RWPE1 (cell line): ENCODE measurements at regions not wholly inside any gene's neighbourhood (a gene's known extent, or its start where the extent isn't known, plus 50 kb on each side); places are given as distances from the start of the nearest gene placed in this dataset.

Experiments
- CTCF ChIA-PET: fragments of 350-600 bp; sonication (Branson Sonifier 250); formaldehyde crosslinking; extraction: SDS; loops from one replicate; lab custom pipeline; 2021; lab: Yijun Ruan, JAX
- POLR2A ChIA-PET: fragments of 400-600 bp; formaldehyde crosslinking; extraction: SDS; loops from one replicate; lab custom pipeline; 2020; ENCODE audit warnings: antibody characterized with exemption; ENCODE audit not compliant: low non-redundant PET; lab: Yijun Ruan, JAX
- DNase-seq: peaks from one replicate; pipeline ENCODE4 v3.0.0; 2012; ENCODE audit warnings: low spot score
- H3K27ac ChIP-seq: fragments of 450-650 bp; 2 replicates; pipeline ENCODE4 v1.5.1; 2017
- CTCF ChIP-seq: fragments of 450-650 bp; conservative IDR thresholded peaks from 2 replicates; pipeline ENCODE4 v1.5.1; 2017; ENCODE audit warnings: low read depth, mild to moderate bottlenecking

GRCh38 chr7:106795084-106795876, 69.8 kb upstream of the PIK3CG start:
- CTCF ChIA-PET = no interaction called here
- POLR2A ChIA-PET = no interaction called here
- no peak for DNase-seq
- H3K27ac ChIP-seq = no peak overlapping the region
- TF ChIP-seq CTCF = no peak

- H3K27ac ChIP-seq = no peak overlapping the region
- TF ChIP-seq CTCF = no peak
- ChIA-PET CTCF (no interaction called here), POLR2A (no interaction called here)
- DNase-seq = no peak
These were observed 69.2 kb upstream of the PIK3CG start for GRCh38 chr7:106795877-106796231.

- H3K27ac ChIP-seq = no peak overlapping the region
- TF ChIP-seq CTCF = no peak
- POLR2A ChIA-PET = no interaction called here
- no peak for DNase-seq
- CTCF ChIA-PET = no interaction called here
These were observed 67.1 kb upstream of the PIK3CG start for GRCh38 chr7:106797937-106798336.

- H3K27ac ChIP-seq = no peak overlapping the region
- ChIA-PET POLR2A (no interaction called here), CTCF (interaction anchor here (0.5 kb wide), 1 partner anchor 401 kb away, joined by 4 read pairs; no protein-coding TSS in a partner anchor)
- no peak for DNase-seq
- TF ChIP-seq CTCF = no peak
These were observed 62.5 kb upstream of the PIK3CG start for GRCh38 chr7:106802589-106802988.

GRCh38 chr7:106806556-106806955, 58.5 kb upstream of the PIK3CG start:
- CTCF ChIA-PET = no interaction called here
- TF ChIP-seq CTCF = no peak
- H3K27ac ChIP-seq = no peak overlapping the region
- DNase-seq = no peak
- POLR2A ChIA-PET = no interaction called here

GRCh38 chr7:106807474-106807873, 57.6 kb upstream of the PIK3CG start:
- ChIA-PET CTCF (no interaction called here), POLR2A (no interaction called here)
- DNase-seq = no peak
- TF ChIP-seq CTCF = no peak
- H3K27ac ChIP-seq = no peak overlapping the region
